GM19328 (cell line): ENCODE measurements at regions not wholly inside any gene's neighbourhood (a gene's known extent, or its start where the extent isn't known, plus 50 kb on each side); places are given as distances from the start of the nearest gene placed in this dataset.

ENCODE experiments used
- ATAC-seq: cut with Tn5 transposase; IDR thresholded peaks from one replicate; pipeline ENCODE4 v1.9.1; 2021; ENCODE audit warnings: mild to moderate bottlenecking, moderate library complexity; ENCODE audit not compliant: unreplicated experiment

DNA sequence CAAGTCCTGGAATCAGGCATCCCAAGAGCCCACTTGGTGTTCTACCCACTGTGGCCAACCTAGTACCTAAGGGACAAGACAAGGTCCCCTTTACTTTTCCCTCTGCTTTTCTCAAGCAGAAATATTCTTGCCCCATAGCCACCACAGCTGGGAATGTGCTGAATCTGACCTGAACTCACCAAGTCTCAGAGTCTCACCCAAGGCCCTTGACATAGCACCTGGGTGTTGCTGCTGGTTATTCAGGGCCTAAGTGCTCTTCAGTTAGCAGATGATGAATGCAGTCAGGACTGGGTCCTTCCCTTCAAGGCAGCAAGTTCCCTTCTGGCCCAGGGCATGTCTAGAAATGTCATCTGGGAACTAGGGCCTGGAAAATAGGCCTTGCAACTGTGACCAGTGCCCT, 201.8 kb upstream of the SERP2 start:
- no peak for ATAC-seq

DNA sequence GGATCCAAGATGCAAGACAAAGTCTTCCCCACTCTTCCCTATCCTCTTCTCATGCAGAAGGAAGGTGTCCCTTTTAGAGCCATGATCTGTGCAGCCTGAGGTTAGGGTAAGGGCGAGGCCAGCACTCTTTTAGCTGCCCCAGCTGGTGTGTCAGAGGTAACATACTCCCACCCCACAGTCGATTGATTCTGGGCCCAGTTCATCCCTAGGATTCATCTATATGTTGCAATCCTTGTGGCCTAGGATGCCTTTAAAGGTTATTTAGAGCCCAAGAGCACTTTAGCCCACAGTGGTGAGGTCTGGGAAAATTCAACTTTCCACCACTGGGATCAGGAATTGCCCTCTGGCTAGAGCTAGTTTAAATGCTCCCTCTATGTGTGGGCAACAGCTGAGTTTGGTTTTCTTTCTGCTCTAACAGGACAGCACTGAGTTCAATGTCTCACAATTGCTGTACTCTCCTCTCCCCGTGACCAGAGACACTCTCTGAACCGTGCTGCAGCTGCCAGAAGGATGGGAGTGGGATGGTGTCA, 201.3 kb upstream of the SERP2 start:
- no peak for ATAC-seq

DNA sequence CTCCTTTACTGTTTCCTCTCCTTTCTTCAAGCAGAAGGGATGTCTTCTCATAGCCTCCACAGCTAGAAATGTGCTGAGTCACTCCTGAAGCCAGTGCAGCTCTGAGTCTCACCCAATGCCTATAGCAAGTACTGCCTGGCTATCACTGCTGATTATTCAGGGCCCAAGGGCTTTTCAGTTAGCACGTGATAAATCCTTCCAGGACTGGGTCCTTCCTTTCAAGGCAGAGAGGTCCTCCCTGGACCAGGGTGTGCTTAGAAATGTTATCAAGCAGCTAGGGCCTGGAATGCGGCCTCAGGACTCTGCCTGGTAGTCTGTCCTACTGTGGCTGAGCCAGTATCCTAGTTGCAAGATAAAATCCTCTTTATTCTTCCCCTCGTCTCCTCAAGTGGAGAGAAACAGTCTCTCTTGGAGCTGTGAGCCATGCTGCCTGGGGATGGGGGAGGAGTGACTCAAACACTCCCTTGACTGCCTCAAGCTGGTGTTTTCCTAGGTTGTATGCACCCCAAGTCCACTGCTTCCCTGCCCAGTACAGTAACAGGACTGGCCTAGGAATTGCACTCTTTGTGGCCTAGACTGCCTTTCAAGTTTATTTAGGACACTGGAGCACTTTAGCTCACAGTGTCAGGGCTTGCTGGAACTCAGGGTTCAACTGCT, 198.7 kb upstream of the SERP2 start:
- no peak for ATAC-seq

DNA sequence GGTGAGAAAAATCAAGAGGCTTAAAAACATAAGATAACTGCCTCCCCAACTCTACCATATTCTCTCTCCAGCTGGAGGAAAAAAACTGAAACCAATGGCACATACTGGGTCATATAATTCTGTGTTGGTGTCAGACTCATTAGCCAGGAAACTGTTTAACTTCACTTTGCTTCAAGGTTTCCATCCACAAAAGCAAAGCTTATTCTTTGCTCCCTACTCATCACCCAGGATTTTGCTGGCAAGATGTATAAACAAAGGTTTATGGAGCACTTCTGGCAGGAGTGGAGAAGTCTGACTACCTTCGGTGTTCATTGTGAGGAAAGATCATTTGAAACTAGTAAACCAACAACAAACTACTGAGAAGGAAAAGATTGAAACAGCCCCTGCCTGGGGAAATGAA, 197.5 kb upstream of the SERP2 start:
- ATAC-seq = no peak

DNA sequence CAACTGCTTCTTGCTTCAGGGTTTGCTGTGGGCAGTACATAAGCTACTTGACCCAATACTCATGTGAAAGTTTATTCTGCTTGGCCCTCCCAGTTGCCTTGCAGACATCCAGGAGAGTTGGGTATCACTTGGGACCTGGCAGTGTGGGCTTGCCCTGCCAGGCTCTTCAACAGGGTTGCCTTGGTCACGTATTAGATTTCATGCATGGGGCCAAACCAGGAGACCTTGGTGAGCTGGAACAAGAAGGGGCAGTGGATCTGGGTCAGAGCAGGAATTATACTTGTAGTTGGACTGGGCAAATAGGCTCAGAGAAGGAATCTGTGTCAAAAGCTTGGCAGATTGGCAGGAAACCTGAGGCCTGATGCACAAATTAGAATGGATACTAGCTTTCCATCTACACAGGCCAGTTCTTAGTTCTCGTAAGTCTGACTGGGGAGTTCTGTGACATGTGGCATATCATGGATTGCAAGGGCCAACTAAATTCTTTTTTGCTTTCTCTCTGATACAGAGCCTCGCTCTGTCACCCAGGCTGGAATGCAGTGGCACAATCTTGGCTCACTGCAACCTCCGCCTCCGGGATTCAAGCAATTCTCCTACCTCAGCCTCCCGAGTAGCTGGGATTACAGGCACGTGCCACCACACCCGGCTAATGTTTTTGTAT, 192.6 kb upstream of the SERP2 start:
- no peak for ATAC-seq

DNA sequence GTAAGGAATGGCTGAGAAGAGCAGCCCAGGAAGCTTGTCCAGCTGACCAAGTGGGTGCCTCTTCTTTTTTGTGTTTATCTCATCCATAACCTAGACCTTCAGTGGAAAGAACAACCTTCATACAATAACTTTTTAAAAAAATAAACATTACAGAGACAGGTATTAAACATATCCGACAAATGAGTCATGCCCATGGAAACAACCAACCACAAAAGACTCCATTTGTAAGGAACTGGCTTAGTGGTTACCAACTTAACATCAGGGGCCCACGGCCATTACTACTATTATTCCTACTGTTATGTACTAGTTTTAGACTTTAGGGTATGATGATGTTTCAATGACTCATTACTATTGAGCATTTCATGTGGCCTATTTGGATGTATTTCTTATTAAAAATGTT, 191.7 kb upstream of the SERP2 start:
- ATAC-seq = no peak

DNA sequence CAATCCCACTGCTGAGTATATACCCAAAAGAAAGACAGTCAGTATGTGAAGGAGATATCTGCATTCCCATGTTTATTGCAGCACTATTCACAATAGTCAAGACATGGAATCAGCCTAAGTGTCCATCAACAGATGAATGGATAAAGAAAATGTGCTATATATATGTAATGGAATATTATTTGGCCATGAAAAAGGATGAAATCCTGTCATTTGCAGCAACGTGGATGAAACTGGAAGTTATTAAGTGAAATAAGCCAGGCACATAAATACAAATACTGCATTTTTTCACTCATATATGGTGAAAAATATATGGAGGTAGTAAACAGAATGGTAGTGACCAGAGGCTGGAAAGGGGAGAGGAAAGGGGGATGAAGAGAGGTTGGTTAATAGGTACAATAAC, 188.9 kb upstream of the SERP2 start:
- ATAC-seq = no peak

DNA sequence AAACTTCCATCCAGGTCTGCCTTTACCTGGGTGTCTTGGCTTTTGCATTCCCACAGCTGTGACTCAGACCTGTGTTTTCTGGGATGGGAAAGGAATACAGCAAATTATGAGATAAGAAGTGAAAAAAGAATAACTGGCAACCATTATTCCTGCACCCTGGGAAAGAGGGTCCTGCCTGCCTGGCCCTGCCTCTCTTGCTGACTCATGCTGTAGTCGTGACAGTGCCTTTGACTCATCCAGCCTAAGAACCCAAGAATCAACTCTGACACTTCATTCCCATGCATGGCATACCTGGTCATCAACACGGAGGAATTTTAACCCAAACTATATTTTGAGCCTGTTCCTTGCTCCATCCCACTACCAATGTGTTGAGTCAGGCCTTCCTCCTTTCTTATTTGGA, 185.4 kb upstream of the SERP2 start:
- no peak for ATAC-seq

DNA sequence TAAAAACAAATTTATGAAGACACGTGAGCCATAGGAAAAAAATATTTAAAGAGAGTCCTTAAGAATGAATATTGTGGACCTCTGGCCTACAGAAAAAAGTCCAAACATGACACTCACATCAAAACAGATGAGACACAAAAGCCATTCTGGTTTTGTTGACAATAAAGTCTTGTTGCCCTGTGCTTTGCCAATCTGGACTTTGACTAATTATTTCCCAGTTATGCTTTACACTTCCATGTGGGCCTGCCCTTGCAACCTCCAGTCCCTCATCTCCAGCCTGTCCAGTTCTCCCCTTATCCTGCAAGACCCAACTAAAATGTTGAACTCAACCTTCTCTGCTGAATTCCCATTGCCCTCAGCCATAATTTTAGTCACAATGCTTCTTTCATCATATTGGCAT, 184.5 kb upstream of the SERP2 start:
- ATAC-seq = no peak

DNA sequence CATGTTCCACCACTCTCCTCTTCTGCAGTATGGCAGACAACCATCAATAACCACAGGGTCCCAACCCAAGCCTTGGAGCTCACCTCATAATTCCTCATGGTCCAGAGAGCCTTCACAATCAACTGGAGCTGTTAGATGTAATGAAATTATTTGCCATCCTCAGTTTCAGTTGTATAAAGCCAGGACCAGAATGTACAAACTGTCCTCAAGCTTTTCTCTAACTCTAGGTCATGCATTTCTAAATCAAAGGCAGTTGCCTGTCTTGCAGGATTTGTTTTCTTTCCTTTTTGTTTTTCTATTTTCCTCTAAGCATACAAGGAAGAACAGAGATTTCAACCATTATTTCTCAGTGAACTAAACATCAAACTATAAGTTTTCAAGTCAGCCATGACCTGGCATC, 182.5 kb upstream of the SERP2 start:
- no peak for ATAC-seq

DNA sequence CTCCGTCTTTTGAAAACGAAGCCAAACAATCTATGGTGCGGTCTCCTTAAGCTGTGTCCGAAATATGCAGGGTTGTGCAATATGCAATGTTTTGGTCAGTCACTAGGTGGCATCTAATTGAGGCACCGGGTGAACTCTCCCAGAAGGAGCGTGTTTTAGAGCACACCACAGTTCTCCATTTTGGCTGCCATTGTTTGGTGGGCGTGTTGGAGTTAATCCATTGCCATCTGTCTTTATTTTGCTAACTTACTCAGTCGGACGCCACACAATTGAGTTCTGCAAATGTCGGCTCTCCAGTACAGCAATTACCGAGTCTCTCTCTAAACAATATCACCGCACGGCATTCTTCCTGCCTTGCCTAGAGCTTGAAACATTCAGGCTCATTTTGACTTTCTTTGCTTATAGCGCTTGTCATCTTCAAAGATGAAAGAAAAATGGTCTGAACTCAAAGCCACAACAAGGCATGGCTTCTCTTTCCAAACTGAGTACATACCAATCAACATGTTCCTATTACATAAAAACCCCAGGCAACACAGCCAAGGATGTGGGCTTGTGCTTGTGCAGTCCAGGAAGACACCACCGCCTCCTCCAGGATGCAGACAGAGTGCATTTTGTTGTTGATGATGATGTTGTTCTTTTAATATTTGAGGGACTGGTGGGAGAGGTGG, 182.0 kb upstream of the SERP2 start:
- ATAC-seq = no peak

DNA sequence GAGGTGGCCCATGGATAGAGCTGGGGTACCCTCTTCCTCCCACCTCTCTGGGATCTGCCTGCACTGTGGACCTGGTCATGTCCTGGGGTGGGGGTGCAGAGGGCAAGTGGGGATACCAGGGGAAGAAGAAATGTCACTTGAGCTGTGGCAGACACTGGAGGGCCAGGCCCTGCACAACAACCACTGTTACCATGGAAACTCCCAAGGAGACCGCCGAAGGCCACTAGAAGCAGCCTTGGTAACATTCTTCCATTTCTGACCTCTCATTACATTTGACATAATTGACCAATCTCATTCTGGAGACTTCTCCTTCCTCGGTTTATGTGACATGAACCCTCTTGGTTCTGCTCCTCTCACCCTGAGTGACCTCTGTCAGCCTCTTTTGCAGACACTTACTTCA, 179.9 kb upstream of the SERP2 start:
- ATAC-seq = no peak

DNA sequence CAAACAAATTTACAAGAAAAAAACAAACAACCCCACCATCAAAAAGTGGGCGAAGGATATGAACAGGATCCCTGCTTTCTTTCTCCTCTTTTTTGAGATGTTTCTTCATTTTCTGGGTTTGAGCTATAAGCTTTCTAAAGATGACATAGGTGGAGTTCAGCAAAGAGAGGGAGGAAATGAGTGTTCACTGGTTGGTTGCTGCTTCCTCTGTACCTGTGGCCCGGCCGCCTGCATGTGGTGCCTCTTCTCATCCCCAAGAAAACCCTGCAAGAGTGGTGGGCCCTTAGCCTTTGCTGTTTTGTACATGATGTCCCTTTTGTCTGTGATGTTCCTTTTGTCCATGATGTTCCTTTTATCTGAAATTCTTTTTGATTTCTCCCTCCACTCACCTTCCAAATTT, 178.4 kb upstream of the SERP2 start:
- no peak for ATAC-seq

DNA sequence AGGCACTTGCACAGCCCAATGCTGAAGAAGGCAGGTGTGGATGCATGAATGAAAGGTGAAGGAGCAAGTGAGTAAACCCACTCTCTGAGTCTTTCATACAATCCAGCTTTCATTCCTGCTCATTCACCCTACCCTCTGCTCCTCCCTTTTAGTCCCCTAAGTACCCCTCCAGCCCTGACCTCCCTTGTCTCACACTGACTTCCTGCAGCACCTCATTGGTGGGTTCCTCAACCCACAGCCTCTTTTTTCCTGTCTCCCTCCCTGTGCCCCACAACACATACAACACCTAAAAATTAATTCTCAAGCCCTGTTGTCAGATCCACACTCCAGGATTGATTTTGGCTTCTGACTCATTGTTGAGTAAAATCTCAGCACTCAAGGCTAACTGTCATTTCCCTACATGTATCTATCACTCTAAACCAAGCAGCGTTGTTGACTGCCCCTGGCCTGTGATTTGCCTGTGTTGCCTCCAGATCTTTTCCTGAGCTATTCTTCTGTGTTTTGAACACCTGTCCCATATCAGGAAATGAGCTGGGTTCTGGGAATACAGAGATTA, 177.3 kb upstream of the SERP2 start:
- no peak for ATAC-seq

DNA sequence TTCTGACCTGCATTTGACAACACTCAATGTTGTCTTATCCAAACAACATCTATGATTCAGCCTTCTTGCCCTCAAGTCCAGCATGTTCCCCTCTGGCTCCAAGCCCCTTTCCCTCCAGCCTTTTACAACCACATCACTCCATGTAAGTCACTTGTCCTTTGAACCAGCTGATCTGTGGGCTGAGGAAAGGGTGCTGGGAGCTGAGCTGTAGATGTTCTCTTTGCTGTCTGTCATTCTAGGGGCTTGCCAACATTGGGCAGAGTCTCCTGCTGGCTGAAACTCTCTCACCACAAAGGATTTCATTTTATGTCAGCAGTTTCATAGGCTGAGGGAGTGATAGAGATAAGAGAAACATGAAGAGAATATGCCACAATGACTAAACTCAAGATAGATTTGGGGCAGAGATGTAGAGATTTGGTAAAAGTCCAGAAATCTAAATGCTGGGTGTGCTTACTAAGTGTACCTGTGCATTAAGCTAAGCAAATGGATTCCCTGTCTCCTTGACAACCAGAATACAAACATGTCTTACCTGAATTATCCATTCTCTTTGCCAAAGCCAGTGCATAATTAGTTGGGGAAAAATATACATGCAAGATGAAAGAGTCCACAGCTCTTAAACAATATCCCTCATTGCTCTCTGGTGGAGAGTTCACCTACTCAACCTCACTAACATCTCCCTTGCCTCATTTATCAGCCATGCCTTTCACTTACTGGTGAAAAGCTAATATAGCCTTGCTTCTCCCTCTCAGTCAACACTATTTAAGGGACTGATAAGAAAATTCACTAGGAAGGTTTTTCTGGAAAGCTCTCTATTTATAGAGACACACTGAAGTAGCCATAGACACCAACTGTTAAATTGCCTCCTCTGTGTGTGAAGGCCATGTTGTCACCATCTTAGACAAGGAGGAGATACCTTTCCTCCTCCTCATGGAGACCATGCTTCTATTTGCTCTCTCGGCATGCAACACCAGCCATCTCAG, 175.5 kb upstream of the SERP2 start:
- no peak for ATAC-seq

DNA sequence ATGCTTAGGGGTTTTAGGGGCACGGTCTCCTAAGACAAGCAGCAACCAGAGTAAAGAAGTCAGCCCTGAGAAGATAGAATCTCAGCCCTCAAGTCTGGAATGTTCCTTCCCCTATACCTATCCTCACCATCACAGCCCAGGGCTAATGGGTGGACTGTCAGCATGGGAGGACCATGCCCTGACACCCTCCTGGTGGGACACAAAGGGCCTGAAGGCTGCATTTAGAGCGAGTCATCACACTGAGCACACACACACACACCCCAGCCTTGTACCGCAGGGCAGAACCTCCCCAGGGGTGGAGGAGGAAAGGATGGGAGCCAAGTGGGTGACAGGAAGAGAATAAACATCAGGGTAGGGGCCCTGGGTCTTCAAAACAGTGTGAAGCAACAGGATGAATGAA, 174.8 kb upstream of the SERP2 start:
- ATAC-seq = no peak

DNA sequence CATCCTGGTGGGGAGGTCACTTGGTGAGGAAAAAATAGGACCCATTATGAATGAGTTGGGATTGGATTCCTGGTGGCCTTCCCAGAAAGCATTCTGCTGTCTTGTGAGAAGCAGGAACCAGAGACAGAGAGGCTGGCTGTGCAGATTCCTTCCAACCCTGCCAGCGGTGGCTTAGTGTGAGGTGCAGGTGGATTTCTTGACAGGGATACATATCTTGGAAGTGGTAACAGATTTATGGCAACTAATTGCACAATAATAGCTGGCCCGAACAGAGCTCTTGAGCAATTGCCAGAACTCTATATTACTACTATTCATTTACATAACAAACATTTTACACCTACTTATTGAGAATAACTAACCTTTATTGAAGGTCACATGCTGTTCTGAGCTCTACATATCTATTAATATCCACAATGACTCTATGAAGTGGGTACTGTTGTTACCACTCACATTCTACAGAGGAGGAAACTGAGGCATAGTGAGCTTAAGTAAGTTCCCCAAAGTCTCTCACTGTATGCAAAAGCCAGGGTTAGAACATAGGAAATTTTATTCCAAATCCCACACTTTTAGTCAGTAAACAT, 173.9 kb upstream of the SERP2 start:
- no peak for ATAC-seq

DNA sequence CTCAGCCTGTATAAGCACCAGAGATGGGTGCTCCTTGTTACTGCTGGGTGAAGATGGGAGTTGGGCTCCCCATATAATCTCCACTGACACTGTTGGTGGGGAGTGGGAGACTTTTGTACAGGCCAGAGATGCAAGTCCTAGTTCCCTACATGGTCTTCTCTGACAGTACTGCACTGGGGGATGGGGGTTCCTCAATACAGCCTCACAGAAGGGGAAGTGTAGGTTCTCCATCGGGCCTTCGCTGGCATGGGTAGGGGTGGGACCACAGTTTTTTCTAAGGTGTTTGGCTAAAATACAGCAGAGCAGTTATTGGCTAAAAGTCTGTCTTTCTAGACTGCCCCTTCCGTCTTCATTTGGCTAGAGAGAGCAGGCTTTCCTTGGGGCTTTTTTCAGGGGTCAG, 167.2 kb upstream of the SERP2 start:
- no peak for ATAC-seq

DNA sequence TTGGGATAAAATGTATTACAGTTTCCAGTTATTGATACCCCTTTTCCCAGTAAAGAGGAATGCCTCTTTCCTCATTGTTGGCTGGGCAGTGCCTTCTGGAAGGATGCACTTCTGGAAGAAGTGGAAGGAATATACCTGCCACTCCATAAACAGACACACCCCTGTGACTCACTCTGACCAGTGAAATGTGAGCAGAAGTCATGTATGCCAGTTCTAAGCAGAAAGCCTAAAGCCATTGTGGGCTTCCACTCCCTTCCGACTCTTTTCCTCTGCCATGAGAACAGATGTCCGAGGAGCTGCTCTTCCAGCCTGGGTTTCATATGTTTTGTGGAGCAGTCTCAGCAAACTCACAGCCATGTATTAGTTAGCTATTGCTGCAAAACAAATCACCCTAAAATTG, 166.1 kb upstream of the SERP2 start:
- ATAC-seq = no peak

DNA sequence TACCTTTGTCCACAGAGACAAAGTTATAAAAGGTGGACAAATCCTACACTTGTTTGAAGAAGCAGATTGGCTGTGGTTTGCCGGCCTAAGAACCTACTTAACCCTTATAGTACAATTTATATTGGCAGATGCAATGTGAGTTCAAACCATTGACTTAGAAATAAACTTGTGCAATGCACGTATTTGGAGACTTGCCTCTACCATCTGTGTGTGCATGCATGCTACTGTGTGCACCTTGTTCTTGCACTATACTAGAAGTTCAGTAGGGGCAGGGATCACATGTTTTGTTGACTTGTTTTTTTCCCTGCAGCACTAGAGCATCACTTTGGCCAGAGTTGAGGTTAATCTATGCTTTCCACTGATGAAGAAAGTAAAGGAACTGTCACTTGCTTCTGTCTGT, 163.1 kb upstream of the SERP2 start:
- no peak for ATAC-seq
